Ascending aorta (tissue), 2 donors: ENCODE measurements at regions not wholly inside any gene's neighbourhood (a gene's known extent, or its start where the extent isn't known, plus 50 kb on each side); places are given as distances from the start of the nearest gene placed in this dataset.

ENCODE experiments used
- DNase-seq, 2 donors: peaks; one replicate each; pipeline ENCODE4 v3.0.0-alpha.2; 2019; ENCODE audit warnings: low spot score in 2 of 2
- H3K27ac ChIP-seq, 2 donors: fragments of 200-600 bp; sonication (generic); one replicate each; pipeline ENCODE4 v1.5.1; 2016 to 2017; ENCODE audit warnings: mild to moderate bottlenecking in 1 of 2
- H3K27me3 ChIP-seq: fragments of 200-600 bp; sonication (generic); one replicate; pipeline ENCODE4 v1.5.1; 2017
- H3K36me3 ChIP-seq, 2 donors: fragments of 200-600 bp; sonication (generic); one replicate each; pipeline ENCODE4 v1.5.1; 2016
- H3K4me1 ChIP-seq, 2 donors: fragments of 200-600 bp; sonication (generic); one replicate each; pipeline ENCODE4 v1.5.1; 2016 to 2017; ENCODE audit warnings: mild to moderate bottlenecking in 1 of 2
- H3K4me3 ChIP-seq, 2 donors: fragments of 200-600 bp; sonication (generic); one replicate each; pipeline ENCODE4 v1.5.1; 2016 to 2017; ENCODE audit warnings: mild to moderate bottlenecking in 1 of 2
- H3K9me3 ChIP-seq, 2 donors: fragments of 200-600 bp; sonication (generic); one replicate each; pipeline ENCODE4 v1.5.1; 2016
- intact Hi-C: fragments of 100-400 bp; cut with DNase I; formaldehyde crosslinking; loops from one replicate; pipeline ENCODE4 v1.15.1; 2023
- TF ChIP-seq, protein P1 (sequence below), 3 experiments: fragments of 200-600 bp in 2 of 3; fragments of 450-650 bp in 1 of 3; sonication (generic) in 2 of 3; IDR thresholded peaks; one replicate each; pipeline ENCODE4 v1.5.1; 2016 to 2019; ENCODE audit warnings: antibody characterized with exemption in 3 of 3, mild to moderate bottlenecking in 1 of 3, moderate library complexity in 1 of 3

- no peaks in the 10 kb centered on the region for H3K36me3 ChIP-seq
- H3K27ac ChIP-seq: no peak overlapping the region
- intact Hi-C loops: no loop called here
- no peaks in the 10 kb centered on the region for H3K9me3 ChIP-seq
- H3K4me1 ChIP-seq: no peaks in the 10 kb centered on the region
- no peaks in the 10 kb centered on the region for H3K27me3 ChIP-seq
- no peak for DNase-seq
- no peak overlapping the region for H3K4me3 ChIP-seq
- TF ChIP-seq, protein P1, sequence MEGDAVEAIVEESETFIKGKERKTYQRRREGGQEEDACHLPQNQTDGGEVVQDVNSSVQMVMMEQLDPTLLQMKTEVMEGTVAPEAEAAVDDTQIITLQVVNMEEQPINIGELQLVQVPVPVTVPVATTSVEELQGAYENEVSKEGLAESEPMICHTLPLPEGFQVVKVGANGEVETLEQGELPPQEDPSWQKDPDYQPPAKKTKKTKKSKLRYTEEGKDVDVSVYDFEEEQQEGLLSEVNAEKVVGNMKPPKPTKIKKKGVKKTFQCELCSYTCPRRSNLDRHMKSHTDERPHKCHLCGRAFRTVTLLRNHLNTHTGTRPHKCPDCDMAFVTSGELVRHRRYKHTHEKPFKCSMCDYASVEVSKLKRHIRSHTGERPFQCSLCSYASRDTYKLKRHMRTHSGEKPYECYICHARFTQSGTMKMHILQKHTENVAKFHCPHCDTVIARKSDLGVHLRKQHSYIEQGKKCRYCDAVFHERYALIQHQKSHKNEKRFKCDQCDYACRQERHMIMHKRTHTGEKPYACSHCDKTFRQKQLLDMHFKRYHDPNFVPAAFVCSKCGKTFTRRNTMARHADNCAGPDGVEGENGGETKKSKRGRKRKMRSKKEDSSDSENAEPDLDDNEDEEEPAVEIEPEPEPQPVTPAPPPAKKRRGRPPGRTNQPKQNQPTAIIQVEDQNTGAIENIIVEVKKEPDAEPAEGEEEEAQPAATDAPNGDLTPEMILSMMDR (IDR thresholded peaks at IDR 0.05): no peak
These were observed 193.3 kb upstream of the CSF3R start for GRCh38 chr1:36675931-36676562.

DNA sequence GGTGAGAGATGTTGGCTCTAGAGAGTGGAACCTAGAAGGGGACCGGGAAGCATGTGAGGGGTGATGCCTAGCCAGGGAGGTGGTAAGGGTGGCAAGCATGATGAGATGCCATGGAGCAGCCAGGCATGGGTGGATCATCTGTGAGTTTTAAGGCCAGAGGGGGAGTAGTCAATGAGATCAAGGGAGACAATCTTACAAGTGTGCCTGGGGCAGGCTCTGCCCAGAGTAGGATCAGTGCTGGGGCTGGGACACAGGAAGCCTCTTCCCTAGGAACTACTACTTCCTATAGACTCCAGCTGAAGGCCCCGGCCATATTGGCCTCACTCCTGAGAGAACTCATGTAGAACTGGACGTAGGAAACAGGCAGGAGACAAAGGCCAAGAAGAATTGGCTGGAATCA lies 192.4 kb upstream of the CSF3R start:
- no peak for DNase-seq
- Histone ChIP-seq H3K27me3 (no peaks in the 10 kb centered on the region), H3K4me3 (no peak overlapping the region), H3K27ac (no peak overlapping the region), H3K4me1 (no peaks in the 10 kb centered on the region), H3K9me3 (no peaks in the 10 kb centered on the region), H3K36me3 (no peaks in the 10 kb centered on the region)
- intact Hi-C loops: no loop called here
- TF ChIP-seq, protein P1 (IDR thresholded peaks at IDR 0.05): no peak

DNA sequence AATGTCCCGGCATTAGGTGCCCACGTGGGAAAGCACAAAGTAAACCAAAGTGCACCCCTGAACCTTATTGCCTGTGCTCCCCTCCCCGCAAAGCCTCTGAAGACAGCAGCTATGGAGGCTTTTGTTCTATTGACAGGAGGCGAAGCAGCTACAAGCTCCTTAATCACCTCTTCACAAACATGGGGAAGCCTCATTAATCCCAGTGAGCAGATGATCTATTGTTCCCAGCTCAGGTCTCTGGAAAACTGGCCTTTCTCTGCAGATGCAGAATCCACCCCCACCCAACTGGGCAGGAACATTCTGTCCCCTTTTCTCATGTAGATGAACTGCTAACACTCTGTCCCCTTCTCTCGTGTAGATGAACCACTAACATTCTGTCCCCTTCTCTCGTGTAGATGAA lies 190.5 kb upstream of the CSF3R start:
- Histone ChIP-seq H3K36me3 (no peaks in the 10 kb centered on the region), H3K4me3 (no peak overlapping the region), H3K4me1 (no peaks in the 10 kb centered on the region), H3K27me3 (no peaks in the 10 kb centered on the region), H3K27ac (no peak overlapping the region), H3K9me3 (no peaks in the 10 kb centered on the region)
- intact Hi-C loops: no loop called here
- TF ChIP-seq, protein P1 (IDR thresholded peaks at IDR 0.05): no peak
- DNase-seq: no peak

GRCh38 chr1:36669262-36669661 lies 186.5 kb upstream of the CSF3R start:
- TF ChIP-seq, protein P1 (IDR thresholded peaks at IDR 0.05): no peak
- no peak overlapping the region for H3K4me3 ChIP-seq
- intact Hi-C loops: no loop called here
- no peaks in the 10 kb centered on the region for H3K4me1 ChIP-seq
- no peaks in the 10 kb centered on the region for H3K9me3 ChIP-seq
- no peak overlapping the region for H3K27ac ChIP-seq
- no peak for DNase-seq
- no peaks in the 10 kb centered on the region for H3K36me3 ChIP-seq
- H3K27me3 ChIP-seq: no peaks in the 10 kb centered on the region

DNA sequence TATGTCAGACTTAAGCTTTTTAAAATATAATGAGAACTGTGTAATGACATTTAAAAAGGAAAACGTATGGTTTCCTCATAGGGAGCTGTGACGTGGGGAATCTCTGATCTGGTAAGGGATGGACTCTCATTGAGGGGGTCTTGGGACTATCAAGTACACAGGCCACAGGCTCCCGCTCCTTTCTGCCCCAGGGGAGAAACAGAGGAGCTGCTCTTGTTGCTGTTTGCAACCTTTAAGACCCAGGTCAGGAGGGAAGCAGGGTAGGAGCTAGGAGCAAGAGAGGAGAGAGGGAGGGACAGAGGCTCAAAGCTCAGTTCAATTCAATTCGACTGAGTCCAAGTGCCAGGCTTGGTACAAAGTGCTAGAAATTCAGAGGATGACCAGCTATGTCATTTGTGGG lies 185.1 kb upstream of the CSF3R start:
- Histone ChIP-seq H3K27me3 (no peaks in the 10 kb centered on the region), H3K27ac (no peak overlapping the region), H3K4me1 (no peaks in the 10 kb centered on the region), H3K9me3 (no peaks in the 10 kb centered on the region), H3K4me3 (no peak overlapping the region), H3K36me3 (no peaks in the 10 kb centered on the region)
- intact Hi-C loops: no loop called here
- TF ChIP-seq, protein P1 (IDR thresholded peaks at IDR 0.05): no peak
- DNase-seq: no peak

DNA sequence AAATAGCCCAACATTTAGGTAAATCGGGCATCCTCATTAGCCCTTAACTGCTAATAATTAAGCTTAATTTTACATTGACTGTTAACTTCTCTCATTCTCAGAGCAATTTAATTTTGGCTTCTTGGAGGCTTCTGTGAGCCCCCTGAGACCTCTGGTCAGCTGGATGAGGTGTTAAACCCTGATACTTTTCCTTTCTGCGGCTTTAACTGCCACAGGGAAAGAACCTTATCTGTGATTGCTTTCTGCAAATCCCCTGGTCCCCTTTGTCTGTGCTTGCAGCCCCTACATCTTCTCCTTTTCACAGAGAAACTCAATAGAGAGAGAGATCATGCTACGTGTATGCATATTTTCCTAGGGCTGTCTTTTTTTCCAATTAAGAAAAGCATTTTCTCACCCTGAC lies 184.5 kb upstream of the CSF3R start:
- Histone ChIP-seq H3K36me3 (no peaks in the 10 kb centered on the region), H3K4me1 (no peaks in the 10 kb centered on the region), H3K4me3 (no peak overlapping the region), H3K27me3 (no peaks in the 10 kb centered on the region), H3K27ac (no peak overlapping the region), H3K9me3 (no peaks in the 10 kb centered on the region)
- no peak for DNase-seq
- TF ChIP-seq, protein P1 (IDR thresholded peaks at IDR 0.05): no peak
- intact Hi-C loops: no loop called here
